SHP77 treated with DMSO at 0.1 percent for 48 hours (cell line): ENCODE measurements at regions not wholly inside any gene's neighbourhood (a gene's known extent, or its start where the extent isn't known, plus 50 kb on each side); places are given as distances from the start of the nearest gene placed in this dataset.
A peak's percentile ranks its signal among the peaks of the same experiment; 100 is the strongest.

Source experiments
- DNase-seq: peaks from one replicate; lab custom pipeline; 2025; lab: John Stamatoyannopoulos, UW

DNA sequence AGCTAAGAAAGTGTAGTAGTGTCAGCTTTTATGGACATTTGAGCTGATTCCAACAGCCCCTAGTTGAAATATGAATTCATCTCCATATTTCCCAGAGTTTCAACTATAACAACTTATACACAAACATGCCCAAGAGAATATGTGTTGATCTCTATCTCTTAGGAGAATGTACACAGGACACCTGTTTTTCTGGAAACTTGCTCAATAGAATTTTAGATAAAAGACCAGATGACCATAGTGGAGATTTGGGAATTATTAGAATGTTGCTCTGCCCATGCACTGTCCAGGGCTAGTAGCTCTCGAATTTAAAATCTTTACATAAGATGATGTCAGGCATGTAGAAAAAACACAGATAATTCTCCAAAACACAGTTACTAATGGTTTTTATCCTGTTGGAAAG, 162.3 kb upstream of the VRK2 start:
- DNase-seq = no peak

DNA sequence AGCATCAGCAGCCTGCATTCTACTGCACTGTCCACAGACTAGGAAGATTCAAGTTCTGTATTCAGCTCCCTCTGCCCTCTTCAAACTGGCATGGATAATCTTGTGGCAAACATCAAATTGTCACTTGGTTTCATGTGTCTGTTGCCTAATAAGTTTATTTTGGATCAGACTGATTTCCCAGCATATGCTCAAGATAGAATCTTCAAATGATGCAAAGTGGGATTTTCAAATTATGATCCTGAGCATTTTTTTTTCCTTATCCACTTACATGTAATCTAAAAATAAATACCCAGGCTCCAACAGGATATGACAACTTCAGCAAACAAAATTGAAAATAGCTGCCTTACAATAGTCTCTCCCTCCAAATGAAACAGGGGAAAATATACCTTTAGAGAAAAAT, 160.9 kb upstream of the VRK2 start:
- peak; percentile 86 for DNase-seq

- DNase-seq = peak; percentile 91
Observed at GRCh38 chr2:57886161-57886786, 160.3 kb upstream of the VRK2 start.

DNA sequence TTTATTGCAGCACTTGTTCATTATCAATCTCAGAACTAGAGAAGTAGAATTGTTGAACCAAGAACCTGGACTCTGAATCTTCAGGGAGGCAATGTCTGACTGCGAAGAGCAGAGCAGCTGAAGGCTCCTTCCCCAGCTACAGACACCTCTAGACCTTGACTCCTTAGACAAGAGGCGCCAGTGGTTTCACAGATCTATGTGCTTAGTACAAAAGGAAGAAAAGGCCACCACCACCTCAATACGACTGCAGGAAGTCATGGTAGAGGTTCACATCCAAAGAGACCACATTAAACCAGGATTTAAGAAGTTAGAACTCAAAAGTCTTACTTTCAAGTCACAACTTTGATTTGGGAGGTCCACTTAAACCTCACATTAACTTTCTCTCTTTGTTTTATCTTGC, 158.1 kb upstream of the VRK2 start:
- DNase-seq = no peak

DNA sequence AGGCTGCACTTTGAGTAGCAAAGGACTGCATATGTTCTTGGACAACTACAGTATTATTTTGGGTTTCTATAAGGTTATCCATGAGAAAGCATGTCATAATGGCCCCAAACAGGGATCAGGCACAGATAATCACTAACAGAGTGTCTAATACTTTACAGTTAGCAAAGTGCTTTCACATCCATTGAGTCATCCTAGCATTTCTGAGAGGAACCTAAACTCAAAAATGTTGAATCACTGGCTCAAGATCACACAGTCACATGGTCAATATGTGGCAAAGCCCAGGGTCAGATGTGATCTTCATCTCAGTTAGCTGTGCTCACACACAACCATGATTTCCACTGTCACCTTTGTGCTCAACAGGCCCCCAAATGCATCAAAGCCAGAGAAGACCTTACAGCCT, 156.1 kb upstream of the VRK2 start:
- DNase-seq = no peak

DNA sequence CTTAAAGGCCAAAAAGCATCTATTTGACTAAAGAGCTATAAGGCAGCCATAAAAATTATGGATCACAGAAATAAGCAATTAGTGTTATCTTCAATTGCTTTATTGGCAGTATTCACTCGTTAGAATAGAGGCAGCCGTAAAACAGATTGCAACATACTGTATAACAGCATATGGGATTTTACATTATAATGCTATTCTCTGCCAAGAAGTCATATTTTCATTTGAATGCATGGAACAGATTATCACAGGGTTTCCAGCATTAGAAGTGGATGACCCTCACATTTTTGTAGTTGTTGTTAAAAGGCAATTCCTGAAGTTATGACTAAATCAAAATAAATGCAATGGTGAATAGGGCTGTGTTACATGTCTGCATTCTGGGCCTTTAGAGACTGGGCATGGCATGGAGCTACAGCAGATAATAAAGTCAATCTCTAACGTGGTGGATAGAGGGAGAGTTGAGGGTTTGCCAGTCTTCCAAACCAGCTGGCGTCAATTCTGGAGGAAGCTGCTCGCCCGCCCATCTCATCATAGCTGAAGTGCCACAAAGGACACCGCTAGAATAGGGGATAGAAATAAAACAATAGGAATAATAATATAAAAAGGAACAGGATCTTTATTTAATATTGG, 155.4 kb upstream of the VRK2 start:
- DNase-seq = no peak

- no peak for DNase-seq
Observed at GRCh38 chr2:57892920-57893319, 153.7 kb upstream of the VRK2 start.

DNA sequence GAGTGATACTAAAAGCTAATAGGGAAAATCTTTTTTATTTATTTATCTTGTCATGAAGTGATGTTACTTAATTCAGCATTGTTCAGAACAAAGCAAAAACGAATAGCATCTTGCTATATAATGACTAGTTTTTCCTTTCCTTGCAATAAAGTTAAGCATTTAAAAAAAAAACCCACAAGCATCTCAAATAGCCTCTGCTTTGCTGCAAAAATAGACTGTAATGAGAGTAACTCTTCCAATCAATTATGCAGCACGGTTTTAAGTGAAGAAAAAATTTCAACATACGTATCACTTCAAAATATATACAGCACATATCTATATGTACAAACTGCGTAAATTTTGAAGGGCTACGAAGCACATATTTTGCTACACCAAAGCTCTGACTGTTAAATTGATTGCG, 153.3 kb upstream of the VRK2 start:
- no peak for DNase-seq

GRCh38 chr2:57893786-57894185, 152.8 kb upstream of the VRK2 start:
- DNase-seq = no peak

DNA sequence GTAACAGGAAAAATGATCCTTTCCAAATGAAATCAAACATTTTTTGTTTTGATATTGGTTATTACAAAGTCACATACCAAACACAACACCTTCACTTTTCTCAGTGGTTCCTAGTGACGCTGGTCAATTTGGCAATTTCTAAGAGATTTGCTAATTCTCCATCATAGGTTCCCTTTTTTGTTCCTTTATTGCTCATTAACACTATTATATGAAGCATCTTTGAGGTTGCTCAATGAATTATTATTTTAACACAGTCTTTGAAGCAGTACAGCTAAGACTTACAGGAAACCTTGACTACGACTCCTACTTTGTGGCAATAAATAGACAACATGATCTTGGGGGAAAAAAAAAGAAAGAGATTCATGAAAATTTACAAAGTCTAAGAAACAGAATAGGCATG, 152.2 kb upstream of the VRK2 start:
- DNase-seq = no peak

DNA sequence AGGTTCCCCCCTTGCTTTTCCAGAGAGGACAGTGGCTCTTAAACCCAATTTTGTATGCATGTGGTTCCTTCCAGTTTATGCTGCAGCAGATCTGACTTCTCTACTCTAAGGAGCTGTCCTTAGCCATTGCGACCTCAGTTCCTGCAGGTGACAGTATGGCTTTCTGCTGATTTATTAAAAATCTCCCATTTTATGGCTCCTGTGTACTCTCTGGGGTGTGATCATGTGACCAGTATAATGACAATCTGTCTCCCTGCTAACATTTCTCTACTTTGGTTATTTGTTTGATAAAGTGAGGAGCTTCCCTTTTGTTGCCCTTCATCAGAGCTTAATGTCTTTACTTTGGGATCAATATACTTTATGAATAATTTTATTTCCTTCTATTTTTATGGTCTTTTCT, 148.7 kb upstream of the VRK2 start:
- DNase-seq = no peak

- no peak for DNase-seq
Observed at GRCh38 chr2:57899898-57900297, 146.7 kb upstream of the VRK2 start.

- DNase-seq = no peak
Observed at GRCh38 chr2:57902578-57902977, 144.0 kb upstream of the VRK2 start.

DNA sequence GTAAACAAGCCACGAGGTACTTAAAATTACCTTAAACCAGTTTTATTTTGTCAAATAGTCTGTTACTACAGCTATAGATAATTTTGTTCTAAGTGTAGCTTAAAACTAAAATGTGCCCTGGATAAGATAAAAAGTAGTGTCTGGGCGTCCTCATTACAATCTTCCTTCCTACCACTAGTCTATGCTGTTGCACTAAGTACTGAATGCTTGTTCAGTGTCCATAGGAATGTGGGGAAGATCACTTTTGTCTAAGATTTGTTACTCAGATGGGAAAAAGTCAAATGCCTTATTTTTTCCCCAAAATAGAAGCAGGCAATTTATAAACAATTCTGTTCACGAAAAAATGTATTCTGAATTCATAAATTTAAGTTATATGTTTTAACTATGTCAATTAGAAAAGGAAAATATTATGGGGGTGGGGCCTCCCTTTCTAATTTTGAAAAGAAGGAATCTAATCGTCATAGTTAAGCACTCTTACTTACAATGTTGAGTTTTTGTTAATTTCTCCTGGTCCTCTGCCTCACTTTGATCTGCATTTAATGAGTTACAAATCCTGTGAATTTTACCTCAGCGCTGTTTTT, 140.4 kb upstream of the VRK2 start:
- peak; percentile 63 for DNase-seq

GRCh38 chr2:57907411-57907810, 139.2 kb upstream of the VRK2 start:
- no peak for DNase-seq

GRCh38 chr2:57908736-57909161, 137.9 kb upstream of the VRK2 start:
- no peak for DNase-seq

DNA sequence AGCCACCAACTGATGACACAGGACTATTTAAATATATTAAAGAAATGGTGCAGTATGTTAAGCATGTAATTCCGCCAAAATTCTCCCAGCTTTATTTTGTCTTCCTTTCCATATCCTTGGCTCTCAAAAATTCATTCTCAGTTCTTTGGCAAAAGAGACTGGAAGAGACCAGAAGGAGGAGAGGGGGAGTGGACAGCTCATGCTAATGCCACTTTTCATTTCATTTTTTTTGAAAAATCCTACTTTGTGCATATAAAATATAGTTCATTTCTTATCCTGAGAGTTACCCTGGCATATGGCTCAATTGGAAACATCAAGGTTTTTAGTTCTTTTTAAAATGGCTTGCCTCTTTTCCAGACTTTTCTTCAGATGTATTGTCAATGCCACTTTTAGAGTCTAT, 128.5 kb upstream of the VRK2 start:
- DNase-seq = no peak

GRCh38 chr2:57920342-57920939, 126.2 kb upstream of the VRK2 start:
- DNase-seq = no peak

DNA sequence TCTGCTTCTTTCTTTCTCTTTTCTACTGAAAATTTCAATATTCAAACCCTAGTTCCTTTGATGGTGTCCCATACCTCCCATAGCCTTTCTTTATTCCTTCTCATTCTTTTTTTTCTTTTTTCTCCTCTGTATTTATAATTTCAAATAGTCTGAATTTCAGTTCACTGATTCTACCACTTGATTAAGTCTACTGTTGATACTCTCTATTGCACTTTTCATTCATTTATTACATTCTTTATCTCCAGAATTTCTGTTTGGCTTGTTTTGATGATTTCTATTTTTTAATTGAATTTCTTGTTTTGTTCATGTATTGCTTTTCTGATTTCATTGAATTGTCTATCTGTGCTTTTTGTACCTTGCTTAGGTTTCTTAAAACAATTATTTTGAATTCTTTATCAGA, 111.9 kb upstream of the VRK2 start:
- DNase-seq = no peak

GRCh38 chr2:57936216-57936615, 110.4 kb upstream of the VRK2 start:
- DNase-seq = no peak

- no peak for DNase-seq
Observed at GRCh38 chr2:57937456-57937855, 109.2 kb upstream of the VRK2 start.

- no peak for DNase-seq
Observed at GRCh38 chr2:57941816-57942215, 104.8 kb upstream of the VRK2 start.

DNA sequence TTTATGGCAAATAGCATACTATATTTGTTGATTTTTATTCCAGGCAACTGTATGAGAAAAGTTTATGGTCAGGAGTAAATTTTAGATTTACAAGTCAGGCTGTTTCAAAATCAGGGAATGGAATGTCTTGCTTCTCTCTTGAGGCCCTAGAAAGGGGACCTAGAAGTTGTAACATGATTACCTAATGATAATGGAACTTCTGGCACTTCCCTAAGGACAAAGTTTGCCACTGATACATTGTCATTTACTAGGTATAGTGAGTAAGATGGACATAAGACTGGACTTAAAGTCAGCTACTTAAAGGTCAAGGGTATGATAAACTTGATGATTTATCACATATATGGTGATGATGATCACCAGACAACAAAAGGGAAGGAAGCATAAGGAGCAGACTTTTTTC, 103.3 kb upstream of the VRK2 start:
- no peak for DNase-seq
